ENCODE measurements at regions not wholly inside any gene's neighbourhood (a gene's known extent, or its start where the extent isn't known, plus 50 kb on each side); places are given as distances from the start of the nearest gene placed in this dataset.

DNA sequence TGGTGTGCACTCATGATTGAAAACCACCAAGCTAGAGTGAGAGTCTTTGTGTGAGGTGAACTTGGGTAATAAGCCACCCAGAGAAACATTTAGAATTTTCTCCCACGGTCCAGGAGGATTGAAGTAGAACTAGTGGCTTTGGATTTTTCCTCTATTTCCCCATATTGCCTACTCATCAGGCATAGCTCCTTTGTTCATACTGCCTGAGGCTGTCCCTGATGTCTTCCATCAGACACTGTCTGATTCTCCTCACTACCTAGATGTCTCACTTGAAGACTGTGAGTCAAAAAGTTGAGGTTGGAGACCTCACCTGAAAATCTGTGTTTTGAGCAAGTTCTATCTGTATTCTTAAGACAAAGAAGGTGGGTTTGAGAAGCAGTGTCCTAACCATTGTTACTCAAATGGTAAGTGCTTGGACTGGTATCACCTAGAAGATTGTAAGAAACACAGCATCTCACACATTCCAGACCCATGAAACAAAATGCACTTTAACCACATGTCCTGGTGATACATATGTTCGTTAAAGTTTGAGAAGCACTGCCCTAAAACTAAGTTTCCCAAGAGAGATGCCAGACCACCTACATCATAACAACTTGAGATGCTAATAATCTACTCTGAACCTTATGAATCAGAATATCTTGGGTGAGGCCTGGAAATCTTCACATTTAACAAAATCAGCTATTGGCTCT is 523.4 kb upstream of the BTBD3 start:
- Histone ChIP-seq H3F3A (replicated peaks; ENCODE audit: insufficient read depth) (no peaks in the 10 kb centered on the region), H3K9me3 (no peaks in the 10 kb centered on the region), H3K4me3 (ENCODE audit: low read depth in 2 of 2, low read length in 1 of 2) (no peak overlapping the region), H3K27ac (ENCODE audit: low read depth in 2 of 2, low read length in 1 of 2) (no peak overlapping the region; a peak in 1 of 4 replicates), H3K4me1 (ENCODE audit: control insufficient read depth in 1 of 2, insufficient read depth in 2 of 2, low read depth in 1 of 2, low read length in 1 of 2) (no peaks in the 10 kb centered on the region), H3K79me2 (ENCODE audit: insufficient read depth) (no peaks in the 10 kb centered on the region), H3K36me3 (replicated peaks in 1 of 2; ENCODE audit: control insufficient read depth in 1 of 2, insufficient read depth in 2 of 2, low read length in 1 of 2) (no peaks in the 10 kb centered on the region), H2AFZ (ENCODE audit: low read depth) (no peak overlapping the region), H3K9ac (no peak overlapping the region), H4K20me1 (ENCODE audit: insufficient read depth) (no peaks in the 10 kb centered on the region), H3K27me3 (ENCODE audit: insufficient read depth) (no peaks in the 10 kb centered on the region), H3K4me2 (no peak overlapping the region), H3K9me2 (no peaks in the 10 kb centered on the region)
- TF ChIP-seq GATA2 (CRISPR knock-in tag; IDR thresholded peaks at IDR 0.05) (no peak), RAD21 (IDR thresholded peaks at IDR 0.05; ENCODE audit: low read length) (no peak), NRF1 (IDR thresholded peaks at IDR 0.05; ENCODE audit: low read depth, low read length) (no peak), MEF2A (IDR thresholded peaks at IDR 0.05; ENCODE audit: borderline replicate concordance, low read depth) (no peak), TCF12 (IDR thresholded peaks at IDR 0.05) (no peak), GABPA (IDR thresholded peaks at IDR 0.05; ENCODE audit: low read depth) (no peak), SMC3 (IDR thresholded peaks at IDR 0.05; ENCODE audit: low read depth, low read length) (no peak), RCOR1 (IDR thresholded peaks at IDR 0.05; ENCODE audit: low read length) (no peak)
- TF ChIP-seq, protein P1, sequence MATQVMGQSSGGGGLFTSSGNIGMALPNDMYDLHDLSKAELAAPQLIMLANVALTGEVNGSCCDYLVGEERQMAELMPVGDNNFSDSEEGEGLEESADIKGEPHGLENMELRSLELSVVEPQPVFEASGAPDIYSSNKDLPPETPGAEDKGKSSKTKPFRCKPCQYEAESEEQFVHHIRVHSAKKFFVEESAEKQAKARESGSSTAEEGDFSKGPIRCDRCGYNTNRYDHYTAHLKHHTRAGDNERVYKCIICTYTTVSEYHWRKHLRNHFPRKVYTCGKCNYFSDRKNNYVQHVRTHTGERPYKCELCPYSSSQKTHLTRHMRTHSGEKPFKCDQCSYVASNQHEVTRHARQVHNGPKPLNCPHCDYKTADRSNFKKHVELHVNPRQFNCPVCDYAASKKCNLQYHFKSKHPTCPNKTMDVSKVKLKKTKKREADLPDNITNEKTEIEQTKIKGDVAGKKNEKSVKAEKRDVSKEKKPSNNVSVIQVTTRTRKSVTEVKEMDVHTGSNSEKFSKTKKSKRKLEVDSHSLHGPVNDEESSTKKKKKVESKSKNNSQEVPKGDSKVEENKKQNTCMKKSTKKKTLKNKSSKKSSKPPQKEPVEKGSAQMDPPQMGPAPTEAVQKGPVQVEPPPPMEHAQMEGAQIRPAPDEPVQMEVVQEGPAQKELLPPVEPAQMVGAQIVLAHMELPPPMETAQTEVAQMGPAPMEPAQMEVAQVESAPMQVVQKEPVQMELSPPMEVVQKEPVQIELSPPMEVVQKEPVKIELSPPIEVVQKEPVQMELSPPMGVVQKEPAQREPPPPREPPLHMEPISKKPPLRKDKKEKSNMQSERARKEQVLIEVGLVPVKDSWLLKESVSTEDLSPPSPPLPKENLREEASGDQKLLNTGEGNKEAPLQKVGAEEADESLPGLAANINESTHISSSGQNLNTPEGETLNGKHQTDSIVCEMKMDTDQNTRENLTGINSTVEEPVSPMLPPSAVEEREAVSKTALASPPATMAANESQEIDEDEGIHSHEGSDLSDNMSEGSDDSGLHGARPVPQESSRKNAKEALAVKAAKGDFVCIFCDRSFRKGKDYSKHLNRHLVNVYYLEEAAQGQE (IDR thresholded peaks at IDR 0.05; ENCODE audit: low read depth, low read length): no peak
- TF ChIP-seq, protein P2, sequence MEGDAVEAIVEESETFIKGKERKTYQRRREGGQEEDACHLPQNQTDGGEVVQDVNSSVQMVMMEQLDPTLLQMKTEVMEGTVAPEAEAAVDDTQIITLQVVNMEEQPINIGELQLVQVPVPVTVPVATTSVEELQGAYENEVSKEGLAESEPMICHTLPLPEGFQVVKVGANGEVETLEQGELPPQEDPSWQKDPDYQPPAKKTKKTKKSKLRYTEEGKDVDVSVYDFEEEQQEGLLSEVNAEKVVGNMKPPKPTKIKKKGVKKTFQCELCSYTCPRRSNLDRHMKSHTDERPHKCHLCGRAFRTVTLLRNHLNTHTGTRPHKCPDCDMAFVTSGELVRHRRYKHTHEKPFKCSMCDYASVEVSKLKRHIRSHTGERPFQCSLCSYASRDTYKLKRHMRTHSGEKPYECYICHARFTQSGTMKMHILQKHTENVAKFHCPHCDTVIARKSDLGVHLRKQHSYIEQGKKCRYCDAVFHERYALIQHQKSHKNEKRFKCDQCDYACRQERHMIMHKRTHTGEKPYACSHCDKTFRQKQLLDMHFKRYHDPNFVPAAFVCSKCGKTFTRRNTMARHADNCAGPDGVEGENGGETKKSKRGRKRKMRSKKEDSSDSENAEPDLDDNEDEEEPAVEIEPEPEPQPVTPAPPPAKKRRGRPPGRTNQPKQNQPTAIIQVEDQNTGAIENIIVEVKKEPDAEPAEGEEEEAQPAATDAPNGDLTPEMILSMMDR (IDR thresholded peaks at IDR 0.05): no peak
- TF ChIP-seq, protein P3, sequence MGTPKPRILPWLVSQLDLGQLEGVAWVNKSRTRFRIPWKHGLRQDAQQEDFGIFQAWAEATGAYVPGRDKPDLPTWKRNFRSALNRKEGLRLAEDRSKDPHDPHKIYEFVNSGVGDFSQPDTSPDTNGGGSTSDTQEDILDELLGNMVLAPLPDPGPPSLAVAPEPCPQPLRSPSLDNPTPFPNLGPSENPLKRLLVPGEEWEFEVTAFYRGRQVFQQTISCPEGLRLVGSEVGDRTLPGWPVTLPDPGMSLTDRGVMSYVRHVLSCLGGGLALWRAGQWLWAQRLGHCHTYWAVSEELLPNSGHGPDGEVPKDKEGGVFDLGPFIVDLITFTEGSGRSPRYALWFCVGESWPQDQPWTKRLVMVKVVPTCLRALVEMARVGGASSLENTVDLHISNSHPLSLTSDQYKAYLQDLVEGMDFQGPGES (IDR thresholded peaks at IDR 0.05; ENCODE audit: low read depth, low read length): no peak
- TF ChIP-seq, protein P4, sequence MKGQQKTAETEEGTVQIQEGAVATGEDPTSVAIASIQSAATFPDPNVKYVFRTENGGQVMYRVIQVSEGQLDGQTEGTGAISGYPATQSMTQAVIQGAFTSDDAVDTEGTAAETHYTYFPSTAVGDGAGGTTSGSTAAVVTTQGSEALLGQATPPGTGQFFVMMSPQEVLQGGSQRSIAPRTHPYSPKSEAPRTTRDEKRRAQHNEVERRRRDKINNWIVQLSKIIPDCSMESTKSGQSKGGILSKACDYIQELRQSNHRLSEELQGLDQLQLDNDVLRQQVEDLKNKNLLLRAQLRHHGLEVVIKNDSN (IDR thresholded peaks at IDR 0.05; ENCODE audit: borderline replicate concordance, low read depth): no peak
- no peak for DNase-seq
- CTCF ChIA-PET: no interaction called here
- POLR2A ChIA-PET: no interaction called here
- WGBS (ENCODE audit: low lambda C conversion rate): 38% methylated on average over 2 of the region's 2 CpGs
